Posterior cingulate gyrus (tissue), 11 donors: ENCODE measurements at regions not wholly inside any gene's neighbourhood (a gene's known extent, or its start where the extent isn't known, plus 50 kb on each side); places are given as distances from the start of the nearest gene placed in this dataset.
"Not testable (repeated sequence)": the region's sequence is repeated elsewhere in the genome, so short reads cannot be mapped to it uniquely, and the experiment has no call there.

ENCODE experiments used
- DNase-seq, 10 donors: peaks; one replicate each; pipeline versions ENCODE4 v3.0.0 to v3.0.0-alpha.2; 2020 to 2021; ENCODE audit warnings: mixed read lengths in 3 of 10
- intact Hi-C: fragments of 100-400 bp; cut with DNase I; formaldehyde crosslinking; loops from one replicate; pipeline ENCODE4 v1.15.1; 2023

GRCh38 chr11:59008947-59009346, 69.7 kb downstream of the GLYATL1 start:
- DNase-seq, result no peak
- intact Hi-C loops, result no loop called here

DNA sequence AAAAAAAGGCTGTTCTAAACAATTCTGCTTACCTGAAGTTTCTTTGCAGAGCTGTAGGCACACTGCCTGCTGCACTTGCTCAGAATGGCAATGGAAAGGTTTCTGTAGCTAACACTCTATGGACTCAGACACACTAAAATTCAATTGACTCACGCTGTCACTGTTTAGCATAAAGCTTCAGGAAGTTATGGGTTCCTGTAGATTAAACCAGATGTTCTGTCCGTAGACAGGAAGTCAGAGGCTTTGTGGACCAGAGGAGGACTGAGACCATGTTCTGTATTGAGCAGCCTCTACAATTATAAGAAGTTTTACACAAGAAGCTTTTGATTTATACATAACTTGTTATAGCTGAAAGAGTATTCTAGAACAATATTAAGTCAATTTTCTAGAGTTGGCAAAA, 70.4 kb downstream of the GLYATL1 start:
- intact Hi-C loops, result no loop called here
- DNase-seq, result no peak

DNA sequence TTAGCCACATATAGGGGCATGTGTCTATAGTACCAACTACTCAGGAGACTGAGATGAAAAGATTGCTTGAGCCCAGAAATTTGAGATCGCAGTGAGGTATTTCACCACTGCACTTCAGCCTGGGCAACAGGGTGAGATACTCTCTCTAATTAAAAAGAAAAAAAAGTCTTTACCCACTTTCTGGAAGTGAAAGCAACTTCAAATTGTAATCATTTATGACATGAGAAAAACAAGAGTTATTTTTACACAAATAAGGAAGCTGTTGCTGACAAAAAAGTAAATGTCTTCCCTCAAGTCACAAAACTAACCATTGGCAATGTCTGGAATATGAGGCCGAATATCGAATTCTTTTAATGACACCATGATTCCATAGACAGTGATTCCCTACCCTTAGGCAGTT, 71.4 kb downstream of the GLYATL1 start:
- intact Hi-C loops, result no loop called here
- DNase-seq, result no peak

DNA sequence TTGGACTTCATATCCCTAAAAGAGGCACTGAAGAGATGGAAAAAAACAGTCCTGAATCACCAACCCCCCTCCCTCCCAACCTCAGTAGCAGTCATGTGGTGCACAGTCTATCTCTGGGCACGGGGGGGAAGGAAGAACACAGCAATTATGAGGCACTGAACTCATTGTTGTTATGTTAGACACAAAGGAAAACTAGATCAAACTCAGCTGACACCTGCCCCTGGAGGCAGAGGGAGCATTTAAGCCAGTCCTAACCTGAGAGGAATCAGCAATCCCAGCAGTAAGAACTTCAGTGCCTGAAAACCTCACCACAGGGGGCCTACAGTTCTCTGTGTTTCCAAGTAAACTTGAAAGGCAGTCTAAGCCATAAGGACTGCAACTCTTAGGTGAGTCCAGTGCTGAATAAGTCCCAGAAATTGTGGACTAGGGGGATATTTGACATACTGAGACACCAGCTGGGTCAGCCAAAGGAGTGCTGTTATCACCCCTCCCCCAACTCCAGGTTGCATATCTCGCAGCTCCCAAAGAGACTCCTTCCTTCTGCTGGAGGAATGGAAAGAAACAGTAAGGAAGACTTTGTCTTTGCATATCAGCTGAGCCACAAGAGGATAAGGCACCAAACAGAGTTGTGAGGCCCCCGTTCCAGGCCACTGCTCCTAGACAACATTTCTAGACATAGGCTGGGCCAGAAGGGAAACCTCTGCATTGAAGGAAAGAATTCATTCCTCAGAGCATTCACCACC, 72.5 kb downstream of the GLYATL1 start:
- DNase-seq, result no peak
- intact Hi-C loops, result no loop called here

GRCh38 chr11:59012398-59013265, 73.3 kb downstream of the GLYATL1 start:
- intact Hi-C loops, result no loop called here
- no peak for DNase-seq

DNA sequence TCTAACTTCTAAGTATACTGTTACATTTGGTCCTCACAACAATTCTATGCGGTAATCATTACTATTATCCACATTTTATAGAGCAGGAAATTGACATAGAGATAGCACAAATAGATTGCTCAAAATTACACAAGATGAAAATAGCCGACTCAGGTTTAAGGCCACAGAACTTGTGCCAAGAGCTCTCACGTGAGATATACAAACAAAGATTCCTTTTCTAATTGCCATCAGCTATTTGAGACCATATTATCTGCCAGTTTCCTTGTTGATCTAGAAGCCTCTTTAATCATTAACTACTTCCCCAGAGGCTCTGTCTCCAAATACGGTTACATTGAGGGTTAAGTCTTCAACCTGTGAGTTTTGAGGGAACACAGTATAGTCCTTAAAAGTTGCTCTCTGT, 61.0 kb upstream of the GLYATL1B start:
- no peak for DNase-seq
- intact Hi-C loops, result no loop called here

DNA sequence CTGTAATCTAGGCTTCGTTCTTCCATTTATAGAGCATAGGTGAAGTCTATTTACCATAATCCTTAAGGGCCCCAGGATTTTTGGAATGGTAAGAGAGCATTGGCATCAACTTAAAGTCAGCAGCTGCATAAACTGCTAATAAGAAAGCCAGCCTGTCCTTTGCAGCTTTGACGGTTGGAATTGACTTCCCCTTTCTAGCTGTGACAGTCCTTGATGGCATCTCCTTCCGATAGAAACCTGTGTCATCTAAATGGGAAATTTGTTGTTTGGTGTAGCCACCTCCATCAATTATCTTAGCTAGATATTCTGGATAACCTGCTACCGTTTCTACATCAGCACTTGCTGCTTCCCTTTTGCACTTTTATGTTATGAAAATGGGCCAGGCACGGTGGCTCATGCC, 58.0 kb upstream of the GLYATL1B start:
- intact Hi-C loops, result no loop called here
- DNase-seq, result no peak

GRCh38 chr11:59029366-59029889, 56.7 kb upstream of the GLYATL1B start:
- intact Hi-C loops, result no loop called here
- DNase-seq, result no peak

DNA sequence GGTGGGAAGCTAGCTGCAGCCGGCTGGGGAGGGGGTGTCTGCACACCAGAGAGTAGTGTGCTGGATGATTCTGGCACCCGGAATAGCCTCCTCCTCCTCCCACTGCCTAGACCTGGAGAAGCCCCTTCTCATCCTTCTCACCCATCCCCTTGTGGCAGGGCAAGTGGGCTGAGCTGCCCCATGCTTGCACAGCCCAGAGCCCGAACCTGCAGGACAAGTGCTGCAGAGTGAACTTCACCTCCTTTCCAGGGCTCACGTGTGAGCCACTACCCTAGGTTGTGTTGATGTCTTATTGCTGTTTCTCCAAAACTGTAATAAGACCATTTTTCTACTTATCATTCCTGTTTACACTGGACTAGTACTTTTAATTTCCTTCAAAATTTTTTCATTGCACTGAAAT, 56.1 kb upstream of the GLYATL1B start:
- DNase-seq, result peak in 1 of 10 donors; percentile 57
- intact Hi-C loops, result no loop called here

GRCh38 chr11:59031746-59032145, 54.4 kb upstream of the GLYATL1B start:
- intact Hi-C loops, DNase-seq: not testable (repeated sequence)
